Glutamatergic neuron (in vitro differentiated cells): ENCODE measurements at regions not wholly inside any gene's neighbourhood (a gene's known extent, or its start where the extent isn't known, plus 50 kb on each side); places are given as distances from the start of the nearest gene placed in this dataset.

Experiments
- DNase-seq: peaks from one replicate; pipeline ENCODE4 v3.0.0; 2022
- H3K27ac Mint-ChIP-seq: one replicate; pipeline ENCODE4 v1.8.0; 2020; ENCODE audit warnings: mild to moderate bottlenecking, mixed read lengths, inconsistent platforms; ENCODE audit not compliant: unreplicated experiment
- H3K27me3 Mint-ChIP-seq: one replicate; pipeline ENCODE4 v1.8.0; 2020; ENCODE audit warnings: mild to moderate bottlenecking, moderate library complexity, mixed read lengths, inconsistent platforms; ENCODE audit not compliant: unreplicated experiment
- H3K36me3 Mint-ChIP-seq: one replicate; pipeline ENCODE4 v1.8.0; 2020; ENCODE audit warnings: mild to moderate bottlenecking, mixed read lengths, inconsistent platforms; ENCODE audit not compliant: unreplicated experiment
- H3K4me1 Mint-ChIP-seq: one replicate; pipeline ENCODE4 v1.8.0; 2020; ENCODE audit warnings: mild to moderate bottlenecking, low read depth, mixed read lengths, inconsistent platforms; ENCODE audit not compliant: unreplicated experiment
- H3K4me3 Mint-ChIP-seq: one replicate; pipeline ENCODE4 v1.8.0; 2020; ENCODE audit warnings: mild to moderate bottlenecking, mixed read lengths, inconsistent platforms; ENCODE audit not compliant: unreplicated experiment
- H3K9me3 Mint-ChIP-seq: one replicate; pipeline ENCODE4 v1.8.0; 2020; ENCODE audit warnings: mild to moderate bottlenecking, moderate library complexity, mixed read lengths, inconsistent platforms; ENCODE audit not compliant: unreplicated experiment
- TF ChIP-seq, protein P1 (sequence below): fragments of 200-600 bp; sonication (generic); IDR thresholded peaks from one replicate; pipeline ENCODE4 v1.5.0; 2021; ENCODE audit not compliant: partially characterized antibody, unreplicated experiment

DNA sequence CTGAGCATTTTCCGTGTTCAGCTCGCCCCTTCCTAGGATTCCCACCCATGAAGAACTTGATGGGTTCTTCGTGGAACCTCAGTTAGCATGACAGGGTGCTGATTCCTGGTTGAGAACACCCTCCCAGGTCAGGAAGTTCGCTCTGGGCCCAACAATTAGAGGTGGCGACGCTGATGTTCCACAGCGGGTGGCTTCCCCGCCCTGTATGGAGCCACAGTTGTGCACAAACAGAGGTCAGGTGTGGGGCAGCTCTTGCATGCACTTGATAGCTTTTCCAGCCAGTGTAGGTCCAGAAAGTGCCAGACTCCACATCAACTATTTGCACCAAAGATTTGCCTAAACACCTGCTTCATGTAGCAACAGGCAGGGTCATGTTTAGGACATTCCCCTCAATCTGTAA is 788.2 kb downstream of the MED13L start:
- Mint-ChIP-seq H3K4me1 (no peaks in the 10 kb centered on the region), H3K36me3 (peaks cover 6% of the 10 kb centered on the region), H3K9me3 (no peaks in the 10 kb centered on the region), H3K4me3 (no peak overlapping the region), H3K27me3 (peaks cover 1% of the 10 kb centered on the region), H3K27ac (no peak overlapping the region)
- no peak for DNase-seq
- TF ChIP-seq, protein P1, sequence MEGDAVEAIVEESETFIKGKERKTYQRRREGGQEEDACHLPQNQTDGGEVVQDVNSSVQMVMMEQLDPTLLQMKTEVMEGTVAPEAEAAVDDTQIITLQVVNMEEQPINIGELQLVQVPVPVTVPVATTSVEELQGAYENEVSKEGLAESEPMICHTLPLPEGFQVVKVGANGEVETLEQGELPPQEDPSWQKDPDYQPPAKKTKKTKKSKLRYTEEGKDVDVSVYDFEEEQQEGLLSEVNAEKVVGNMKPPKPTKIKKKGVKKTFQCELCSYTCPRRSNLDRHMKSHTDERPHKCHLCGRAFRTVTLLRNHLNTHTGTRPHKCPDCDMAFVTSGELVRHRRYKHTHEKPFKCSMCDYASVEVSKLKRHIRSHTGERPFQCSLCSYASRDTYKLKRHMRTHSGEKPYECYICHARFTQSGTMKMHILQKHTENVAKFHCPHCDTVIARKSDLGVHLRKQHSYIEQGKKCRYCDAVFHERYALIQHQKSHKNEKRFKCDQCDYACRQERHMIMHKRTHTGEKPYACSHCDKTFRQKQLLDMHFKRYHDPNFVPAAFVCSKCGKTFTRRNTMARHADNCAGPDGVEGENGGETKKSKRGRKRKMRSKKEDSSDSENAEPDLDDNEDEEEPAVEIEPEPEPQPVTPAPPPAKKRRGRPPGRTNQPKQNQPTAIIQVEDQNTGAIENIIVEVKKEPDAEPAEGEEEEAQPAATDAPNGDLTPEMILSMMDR: no peak

DNA sequence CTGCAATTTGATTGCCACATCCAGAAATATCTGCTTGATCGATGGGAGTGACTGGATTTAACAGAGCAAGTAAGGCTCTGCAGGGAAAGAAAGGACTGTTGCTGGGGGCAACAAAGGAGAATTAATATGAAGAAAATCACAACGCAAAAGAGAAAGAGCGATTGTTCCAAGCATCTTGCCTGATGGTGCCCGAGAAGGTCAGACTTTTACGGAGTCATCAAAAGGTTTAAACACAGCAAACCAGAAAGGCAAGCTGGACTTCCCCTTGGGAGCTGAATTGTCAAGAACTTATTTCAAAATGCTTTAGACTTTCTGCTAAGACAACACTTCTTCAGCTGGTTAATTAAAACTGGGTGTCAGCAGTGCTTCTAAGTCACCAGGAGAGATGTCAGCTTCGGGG is 791.5 kb downstream of the MED13L start:
- DNase-seq: no peak
- no peak overlapping the region for H3K27ac Mint-ChIP-seq
- no peak overlapping the region for H3K4me3 Mint-ChIP-seq
- H3K36me3 Mint-ChIP-seq: peaks cover 6% of the 10 kb centered on the region
- no peaks in the 10 kb centered on the region for H3K4me1 Mint-ChIP-seq
- TF ChIP-seq, protein P1: no peak
- H3K9me3 Mint-ChIP-seq: no peaks in the 10 kb centered on the region
- H3K27me3 Mint-ChIP-seq: peaks cover 1% of the 10 kb centered on the region

GRCh38 chr12:115485503-115485902 is 792.0 kb downstream of the MED13L start:
- H3K9me3 Mint-ChIP-seq: no peaks in the 10 kb centered on the region
- peaks cover 1% of the 10 kb centered on the region for H3K27me3 Mint-ChIP-seq
- H3K4me3 Mint-ChIP-seq: no peak overlapping the region
- DNase-seq: no peak
- TF ChIP-seq, protein P1: no peak
- no peaks in the 10 kb centered on the region for H3K4me1 Mint-ChIP-seq
- H3K36me3 Mint-ChIP-seq: peaks cover 6% of the 10 kb centered on the region
- H3K27ac Mint-ChIP-seq: no peak overlapping the region

DNA sequence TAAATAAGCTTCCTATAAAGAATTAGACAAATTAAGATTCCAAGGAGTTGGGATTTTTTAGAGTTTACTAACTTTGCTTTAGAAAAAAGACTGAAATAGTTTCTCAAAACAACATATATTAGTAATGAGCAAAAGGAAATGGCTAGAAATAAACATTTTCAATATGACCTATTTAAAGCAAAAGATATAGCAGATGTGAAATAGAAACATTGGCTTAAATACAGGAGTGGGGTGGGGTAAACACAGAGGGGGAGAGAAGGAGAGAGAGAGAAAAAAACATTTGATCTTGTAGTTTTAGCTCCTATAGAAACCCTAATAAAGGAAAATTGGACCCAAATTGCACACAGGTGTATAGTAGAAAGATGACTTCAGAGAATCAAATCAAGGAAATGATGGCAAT is 794.5 kb downstream of the MED13L start:
- Mint-ChIP-seq H3K27ac (no peak overlapping the region), H3K27me3 (no peaks in the 10 kb centered on the region), H3K4me1 (no peaks in the 10 kb centered on the region), H3K36me3 (peaks cover 6% of the 10 kb centered on the region), H3K4me3 (no peak overlapping the region), H3K9me3 (no peaks in the 10 kb centered on the region)
- no peak for DNase-seq
- TF ChIP-seq, protein P1: no peak

GRCh38 chr12:115481141-115481540 is 796.4 kb downstream of the MED13L start:
- H3K4me3 Mint-ChIP-seq: no peak overlapping the region
- TF ChIP-seq, protein P1: no peak
- no peaks in the 10 kb centered on the region for H3K9me3 Mint-ChIP-seq
- no peaks in the 10 kb centered on the region for H3K4me1 Mint-ChIP-seq
- DNase-seq: no peak
- H3K27me3 Mint-ChIP-seq: no peaks in the 10 kb centered on the region
- H3K36me3 Mint-ChIP-seq: peaks cover 6% of the 10 kb centered on the region
- no peak overlapping the region for H3K27ac Mint-ChIP-seq
